Nephron progenitor cell (in vitro differentiated cells): ENCODE measurements at regions not wholly inside any gene's neighbourhood (a gene's known extent, or its start where the extent isn't known, plus 50 kb on each side); places are given as distances from the start of the nearest gene placed in this dataset.

Experiments used
- DNase-seq: peaks from one replicate; pipeline ENCODE4 v3.0.0; 2021
- H3K27ac Mint-ChIP-seq: 2 replicates; pipeline ENCODE4 v1.8.0; 2021; ENCODE audit warnings: mild to moderate bottlenecking, moderate library complexity, mixed read lengths
- H3K27me3 Mint-ChIP-seq: 2 replicates; pipeline ENCODE4 v1.8.0; 2021; ENCODE audit warnings: mild to moderate bottlenecking, low read depth, mixed read lengths; ENCODE audit not compliant: poor library complexity
- H3K36me3 Mint-ChIP-seq: 2 replicates; pipeline ENCODE4 v1.8.0; 2021; ENCODE audit warnings: low read depth, mixed read lengths
- H3K4me1 Mint-ChIP-seq: 2 replicates; pipeline ENCODE4 v1.8.0; 2021; ENCODE audit warnings: mixed read lengths
- H3K4me3 Mint-ChIP-seq: 2 replicates; pipeline ENCODE4 v1.8.0; 2021; ENCODE audit warnings: mild to moderate bottlenecking, moderate library complexity, mixed read lengths
- H3K9me3 Mint-ChIP-seq: 2 replicates; pipeline ENCODE4 v1.8.0; 2021; ENCODE audit warnings: mild to moderate bottlenecking, moderate library complexity, mixed read lengths
- TF ChIP-seq, protein P1 (sequence below): fragments of 200-600 bp; sonication (generic); IDR thresholded peaks from 2 replicates; pipeline ENCODE4 v1.5.0; 2021; ENCODE audit warnings: antibody characterized with exemption

DNA sequence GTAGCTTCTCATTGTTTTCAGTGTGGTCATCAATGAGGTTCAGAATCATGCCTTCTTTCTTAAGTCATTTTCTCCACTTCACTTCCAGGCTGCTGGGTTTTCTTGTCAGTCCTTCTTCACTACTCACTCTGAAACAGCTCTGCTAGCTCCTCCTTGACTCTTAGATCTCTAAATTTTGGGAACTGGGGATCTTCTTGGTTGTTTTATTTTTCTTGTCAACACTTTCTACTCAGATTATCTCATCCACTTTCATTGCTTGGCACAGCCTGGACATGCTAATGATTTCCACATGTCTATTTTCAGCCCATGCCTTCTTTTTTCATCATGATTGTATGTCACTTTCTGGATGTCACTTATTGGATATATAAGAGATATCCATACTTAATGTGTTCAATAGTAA, 517.8 kb upstream of the DSEL start:
- TF ChIP-seq, protein P1, sequence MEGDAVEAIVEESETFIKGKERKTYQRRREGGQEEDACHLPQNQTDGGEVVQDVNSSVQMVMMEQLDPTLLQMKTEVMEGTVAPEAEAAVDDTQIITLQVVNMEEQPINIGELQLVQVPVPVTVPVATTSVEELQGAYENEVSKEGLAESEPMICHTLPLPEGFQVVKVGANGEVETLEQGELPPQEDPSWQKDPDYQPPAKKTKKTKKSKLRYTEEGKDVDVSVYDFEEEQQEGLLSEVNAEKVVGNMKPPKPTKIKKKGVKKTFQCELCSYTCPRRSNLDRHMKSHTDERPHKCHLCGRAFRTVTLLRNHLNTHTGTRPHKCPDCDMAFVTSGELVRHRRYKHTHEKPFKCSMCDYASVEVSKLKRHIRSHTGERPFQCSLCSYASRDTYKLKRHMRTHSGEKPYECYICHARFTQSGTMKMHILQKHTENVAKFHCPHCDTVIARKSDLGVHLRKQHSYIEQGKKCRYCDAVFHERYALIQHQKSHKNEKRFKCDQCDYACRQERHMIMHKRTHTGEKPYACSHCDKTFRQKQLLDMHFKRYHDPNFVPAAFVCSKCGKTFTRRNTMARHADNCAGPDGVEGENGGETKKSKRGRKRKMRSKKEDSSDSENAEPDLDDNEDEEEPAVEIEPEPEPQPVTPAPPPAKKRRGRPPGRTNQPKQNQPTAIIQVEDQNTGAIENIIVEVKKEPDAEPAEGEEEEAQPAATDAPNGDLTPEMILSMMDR = no peak
- Mint-ChIP-seq H3K36me3 (no peaks in the 10 kb centered on the region), H3K9me3 (no peaks in the 10 kb centered on the region), H3K4me1 (no peaks in the 10 kb centered on the region), H3K27ac (no peak overlapping the region), H3K4me3 (no peak overlapping the region), H3K27me3 (peaks cover 5% of the 10 kb centered on the region)
- DNase-seq = no peak

DNA sequence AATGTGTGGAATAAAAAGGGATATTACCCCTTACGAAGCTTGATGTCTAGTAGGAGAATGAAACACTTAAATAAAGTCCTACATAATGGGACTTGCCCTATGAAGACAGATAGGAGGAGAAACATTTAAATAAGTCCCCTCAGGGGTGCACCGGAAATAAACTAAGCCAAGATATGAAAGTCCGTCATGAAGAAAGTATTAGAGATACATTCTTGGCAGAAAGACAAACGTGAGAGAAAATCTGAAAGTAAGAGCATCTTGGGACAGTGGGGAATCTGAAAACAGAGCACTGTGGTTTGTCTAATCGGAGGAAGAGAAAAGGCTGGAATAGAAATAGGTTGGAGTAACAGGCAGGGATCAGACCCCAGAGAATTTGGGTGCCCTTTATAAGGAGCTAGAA, 516.9 kb upstream of the DSEL start:
- Mint-ChIP-seq H3K27me3 (peaks cover 5% of the 10 kb centered on the region), H3K4me1 (no peaks in the 10 kb centered on the region), H3K4me3 (no peak overlapping the region), H3K27ac (no peak overlapping the region), H3K36me3 (no peaks in the 10 kb centered on the region), H3K9me3 (no peaks in the 10 kb centered on the region)
- TF ChIP-seq, protein P1 = no peak
- DNase-seq = no peak

DNA sequence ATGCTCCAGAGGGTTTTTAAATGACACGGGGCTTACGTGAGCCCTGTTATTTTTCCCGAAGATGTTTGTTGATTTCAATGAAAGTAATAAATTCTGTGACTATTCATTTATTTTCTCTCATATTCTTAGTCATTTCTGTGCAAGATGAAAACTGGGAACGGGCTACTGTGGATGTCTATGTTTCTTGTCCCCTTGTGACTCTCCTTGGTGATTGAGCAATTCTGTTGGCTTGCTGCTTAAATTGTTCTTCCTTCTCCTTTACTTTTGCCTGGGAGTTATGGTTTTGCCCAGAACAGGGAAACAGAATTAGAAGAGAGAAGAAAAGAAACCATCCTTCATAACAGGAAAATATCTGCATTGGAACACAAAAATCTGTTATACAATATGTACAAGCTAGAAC, 508.2 kb upstream of the DSEL start:
- Mint-ChIP-seq H3K9me3 (no peaks in the 10 kb centered on the region), H3K4me1 (no peaks in the 10 kb centered on the region), H3K36me3 (no peaks in the 10 kb centered on the region), H3K4me3 (no peak overlapping the region), H3K27me3 (no peaks in the 10 kb centered on the region), H3K27ac (no peak overlapping the region)
- DNase-seq = no peak
- TF ChIP-seq, protein P1 = no peak

DNA sequence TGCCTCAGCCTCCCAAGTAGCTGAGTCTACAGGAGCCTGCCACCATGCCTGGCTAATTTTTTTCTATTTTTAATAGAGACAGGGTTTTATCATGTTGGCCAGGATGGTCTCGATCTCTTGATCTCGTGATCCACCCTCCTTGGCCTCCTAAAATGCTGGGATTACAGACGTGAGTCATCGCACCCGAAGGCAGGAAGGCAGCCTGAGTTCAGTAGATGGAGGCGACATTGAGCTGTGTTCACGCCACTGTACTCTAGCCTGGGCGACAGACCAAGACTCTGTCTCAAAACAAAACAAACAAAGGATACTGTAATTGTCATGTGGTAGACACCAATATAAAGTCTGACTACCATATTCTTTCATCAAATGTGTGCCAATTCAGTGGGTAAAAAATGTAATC, 500.9 kb upstream of the DSEL start:
- H3K27ac Mint-ChIP-seq = no peak overlapping the region
- TF ChIP-seq, protein P1 = no peak
- H3K36me3 Mint-ChIP-seq = no peaks in the 10 kb centered on the region
- no peaks in the 10 kb centered on the region for H3K4me1 Mint-ChIP-seq
- no peak overlapping the region for H3K4me3 Mint-ChIP-seq
- H3K27me3 Mint-ChIP-seq = no peaks in the 10 kb centered on the region
- no peak for DNase-seq
- no peaks in the 10 kb centered on the region for H3K9me3 Mint-ChIP-seq

DNA sequence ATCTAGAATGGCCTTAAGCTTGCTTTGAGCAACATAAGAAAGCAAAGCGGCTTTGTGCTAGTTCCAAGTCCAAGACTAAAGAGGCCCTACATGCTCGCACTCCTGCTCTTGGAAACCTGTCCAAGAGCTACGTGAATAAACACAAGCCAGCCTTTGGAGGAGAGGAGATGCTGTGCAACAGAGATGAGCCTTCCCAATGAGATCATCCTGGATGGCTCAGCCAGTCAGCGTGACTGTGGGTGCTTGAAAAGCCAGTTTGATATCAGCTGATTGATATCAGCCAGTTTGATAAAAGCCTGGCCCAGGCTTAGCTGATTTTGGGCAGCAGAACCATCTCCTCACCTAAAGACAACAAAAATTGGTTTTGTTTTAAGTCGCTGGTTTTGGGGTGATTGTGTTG, 481.0 kb upstream of the DSEL start:
- H3K27me3 Mint-ChIP-seq = peaks cover 3% of the 10 kb centered on the region
- H3K4me3 Mint-ChIP-seq = no peak overlapping the region
- H3K4me1 Mint-ChIP-seq = no peaks in the 10 kb centered on the region
- no peaks in the 10 kb centered on the region for H3K9me3 Mint-ChIP-seq
- no peaks in the 10 kb centered on the region for H3K36me3 Mint-ChIP-seq
- no peak overlapping the region for H3K27ac Mint-ChIP-seq
- TF ChIP-seq, protein P1 = no peak
- no peak for DNase-seq

DNA sequence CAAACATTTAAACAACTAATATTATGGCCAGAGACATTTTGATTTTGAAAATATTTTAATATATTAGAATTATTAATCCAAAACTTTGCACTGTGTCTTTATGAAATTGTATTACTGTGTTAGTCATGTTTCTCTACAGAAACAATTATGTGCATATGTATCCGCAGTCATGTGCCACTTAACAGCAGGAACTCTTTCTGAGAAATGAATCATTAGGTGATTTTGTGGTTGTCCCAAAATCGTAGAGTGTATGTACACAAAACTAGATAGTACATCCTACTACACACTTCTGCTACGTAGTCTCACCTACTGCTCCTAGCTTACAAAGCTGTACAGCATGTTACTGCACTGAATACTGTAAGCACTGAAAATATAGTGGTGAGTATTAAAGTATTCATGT, 479.2 kb upstream of the DSEL start:
- H3K9me3 Mint-ChIP-seq = no peaks in the 10 kb centered on the region
- no peaks in the 10 kb centered on the region for H3K36me3 Mint-ChIP-seq
- H3K27ac Mint-ChIP-seq = no peak overlapping the region
- H3K4me1 Mint-ChIP-seq = no peaks in the 10 kb centered on the region
- peaks cover 3% of the 10 kb centered on the region for H3K27me3 Mint-ChIP-seq
- no peak for DNase-seq
- TF ChIP-seq, protein P1 = no peak
- no peak overlapping the region for H3K4me3 Mint-ChIP-seq
